ENCODE measurements at regions not wholly inside any gene's neighbourhood (a gene's known extent, or its start where the extent isn't known, plus 50 kb on each side); places are given as distances from the start of the nearest gene placed in this dataset.

DNA sequence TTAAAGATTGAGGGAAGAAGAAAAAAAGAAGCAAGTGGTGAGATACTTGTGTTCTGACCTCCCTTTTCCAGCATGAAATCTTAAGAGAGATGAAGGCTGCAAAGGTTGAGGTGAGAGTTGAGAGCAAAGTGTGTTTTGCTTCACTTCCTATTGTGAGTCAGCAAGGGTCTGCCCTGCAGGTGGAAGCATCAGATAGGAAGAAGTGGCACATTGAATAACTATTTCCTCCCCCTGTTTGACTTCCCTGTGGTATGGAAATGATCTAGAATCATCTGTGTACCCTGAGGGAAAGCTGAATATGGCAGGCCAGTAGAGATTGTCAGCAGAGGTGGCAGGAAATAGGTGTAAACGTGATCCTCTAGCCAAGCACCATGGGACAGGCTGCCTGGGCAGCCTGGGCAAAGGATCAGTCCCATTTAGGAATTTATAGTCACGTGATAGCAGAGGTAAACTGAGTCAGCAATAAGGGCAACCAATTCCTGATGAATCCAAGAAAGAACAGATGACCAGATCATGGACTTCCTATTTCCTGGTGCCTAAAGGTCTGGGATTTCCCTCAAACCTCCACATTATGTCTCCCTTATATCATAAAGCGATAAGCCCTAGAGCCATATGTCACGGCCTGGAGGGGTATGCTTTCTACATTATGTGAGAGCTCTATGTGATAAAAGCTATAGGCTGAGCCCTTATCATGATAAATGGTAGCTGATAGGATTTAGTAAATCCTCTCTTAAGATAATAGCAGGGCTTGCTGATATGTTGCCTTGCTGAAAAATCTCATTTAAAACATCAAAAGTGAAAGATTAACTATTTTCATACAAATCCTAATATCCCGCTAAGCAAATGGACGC, 287.0 kb downstream of the MDFIC start:
- TF ChIP-seq, protein P1, sequence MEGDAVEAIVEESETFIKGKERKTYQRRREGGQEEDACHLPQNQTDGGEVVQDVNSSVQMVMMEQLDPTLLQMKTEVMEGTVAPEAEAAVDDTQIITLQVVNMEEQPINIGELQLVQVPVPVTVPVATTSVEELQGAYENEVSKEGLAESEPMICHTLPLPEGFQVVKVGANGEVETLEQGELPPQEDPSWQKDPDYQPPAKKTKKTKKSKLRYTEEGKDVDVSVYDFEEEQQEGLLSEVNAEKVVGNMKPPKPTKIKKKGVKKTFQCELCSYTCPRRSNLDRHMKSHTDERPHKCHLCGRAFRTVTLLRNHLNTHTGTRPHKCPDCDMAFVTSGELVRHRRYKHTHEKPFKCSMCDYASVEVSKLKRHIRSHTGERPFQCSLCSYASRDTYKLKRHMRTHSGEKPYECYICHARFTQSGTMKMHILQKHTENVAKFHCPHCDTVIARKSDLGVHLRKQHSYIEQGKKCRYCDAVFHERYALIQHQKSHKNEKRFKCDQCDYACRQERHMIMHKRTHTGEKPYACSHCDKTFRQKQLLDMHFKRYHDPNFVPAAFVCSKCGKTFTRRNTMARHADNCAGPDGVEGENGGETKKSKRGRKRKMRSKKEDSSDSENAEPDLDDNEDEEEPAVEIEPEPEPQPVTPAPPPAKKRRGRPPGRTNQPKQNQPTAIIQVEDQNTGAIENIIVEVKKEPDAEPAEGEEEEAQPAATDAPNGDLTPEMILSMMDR (IDR thresholded peaks at IDR 0.05) = no peak
- no peak for TF ChIP-seq POLR2A (IDR thresholded peaks at IDR 0.05)
